ENCODE measurements at regions not wholly inside any gene's neighbourhood (a gene's known extent, or its start where the extent isn't known, plus 50 kb on each side); places are given as distances from the start of the nearest gene placed in this dataset.

GRCh38 chr6:82068721-82069120 lies 178.8 kb downstream of the IBTK start:
- CTCF ChIA-PET, result interaction anchor here (2.2 kb wide), 1 partner anchor 8 kb away, joined by 6 read pairs; no protein-coding TSS in a partner anchor
- H3K4me2 ChIP-seq (ENCODE audit: insufficient read depth, low read length), result no peak overlapping the region
- no peak overlapping the region for H3K4me3 ChIP-seq (replicated peaks in 1 of 3; ENCODE audit: insufficient read depth in 1 of 3, low read depth in 1 of 3, low read length in 3 of 3)
- no peaks in the 10 kb centered on the region for H3K9me3 ChIP-seq (replicated peaks; ENCODE audit: control insufficient read depth, insufficient read depth, low read length)
- DNase-seq (ENCODE audit: low read depth, low spot score) (no peak), FAIRE-seq (no peak)
- no peak overlapping the region for H3K27ac ChIP-seq (ENCODE audit: insufficient read depth, low read depth, low read length)
- POLR2A ChIA-PET, result no interaction called here
- H3K36me3 ChIP-seq (ENCODE audit: control insufficient read depth in 2 of 2, extremely low read depth in 1 of 2, insufficient read depth in 2 of 2, low read length in 2 of 2), result no peaks in the 10 kb centered on the region
- H3K27me3 ChIP-seq (ENCODE audit: control insufficient read depth in 2 of 2, insufficient read depth in 2 of 2, low read length in 2 of 2), result no peaks in the 10 kb centered on the region
- TF ChIP-seq POLR2A (IDR thresholded peaks at IDR 0.05; ENCODE audit: low read depth, low read length) (no peak), GATA2 (IDR thresholded peaks at IDR 0.05; ENCODE audit: insufficient read depth, insufficient read length, low read depth, low read length) (no peak), JUN (IDR thresholded peaks at IDR 0.05; ENCODE audit: borderline replicate concordance, insufficient read depth, insufficient read length, low read depth) (no peak), MAX (IDR thresholded peaks at IDR 0.05; ENCODE audit: insufficient read depth, insufficient read length) (no peak), FOS (IDR thresholded peaks at IDR 0.05; ENCODE audit: borderline replicate concordance, insufficient read depth, low read length) (no peak), POLR2AphosphoS5 (IDR thresholded peaks at IDR 0.05; ENCODE audit: insufficient read depth, low read depth, low read length) (no peak), EZH2 (IDR thresholded peaks at IDR 0.05; ENCODE audit: borderline replicate concordance, low read depth, low read length, severe bottlenecking) (no peak), MYC (IDR thresholded peaks at IDR 0.05; ENCODE audit: low read depth, low read length) (no peak), CTCF (IDR thresholded peaks at IDR 0.05; ENCODE audit: extremely low read depth in 1 of 2, insufficient read depth in 1 of 2, low read depth in 1 of 2, low read length in 2 of 2) (no peak)
- intact Hi-C loops (cut with micrococcal nuclease) (no loop called here), dilution Hi-C loops (cut with MboI; ENCODE audit: extremely low pct_ligation_motif_present, low sequenced_read_pairs) (no loop called here)
- H3K9ac ChIP-seq (replicated peaks; ENCODE audit: extremely low read depth, insufficient read depth, low read length), result no peak overlapping the region
- H3K79me2 ChIP-seq (ENCODE audit: control insufficient read depth, insufficient read depth, low read length), result no peaks in the 10 kb centered on the region
- H3K4me1 ChIP-seq (ENCODE audit: control insufficient read depth, extremely low read depth, insufficient read depth, low read length), result peaks cover 4% of the 10 kb centered on the region
- BruUV-seq (replicated peaks), result no TSS peak
- H4K20me1 ChIP-seq (replicated peaks; ENCODE audit: control insufficient read depth, extremely low read depth, insufficient read depth, low read length), result no peaks in the 10 kb centered on the region
- H3K9me1 ChIP-seq (replicated peaks; ENCODE audit: control insufficient read depth, extremely low read depth, insufficient read depth, low read length), result no peaks in the 10 kb centered on the region
- H2AFZ ChIP-seq (ENCODE audit: low read depth, low read length), result no peak overlapping the region

Measured in endothelial cell of umbilical vein (primary cell).